Activated CD8-positive, alpha-beta T cell treated with anti-CD3 and anti-CD28 coated beads for 36 hours (primary cell): ENCODE measurements at regions not wholly inside any gene's neighbourhood (a gene's known extent, or its start where the extent isn't known, plus 50 kb on each side); places are given as distances from the start of the nearest gene placed in this dataset.

Source experiments
- ATAC-seq: fragments of 200-7000 bp; cut with Tn5 transposase; one replicate; pipeline ENCODE4 v1.10.0; 2021; ENCODE audit warnings: mild to moderate bottlenecking, moderate library complexity
- CTCF ChIA-PET: fragments of 350-600 bp; sonication (Branson Sonifier 250); formaldehyde crosslinking; loops from one replicate; lab custom pipeline; 2021; ENCODE audit warnings: antibody characterized with exemption; lab: Charles Lee
- POLR2A ChIA-PET: fragments of 350-600 bp; sonication (Branson Sonifier 250); formaldehyde crosslinking; loops from one replicate; lab custom pipeline; 2021; ENCODE audit warnings: antibody characterized with exemption; lab: Charles Lee
- DNase-seq: peaks from one replicate; pipeline ENCODE4 v3.0.0-alpha.2; 2020
- H3K27ac Mint-ChIP-seq: one replicate; pipeline ENCODE4 v1.8.0; 2021; ENCODE audit warnings: mild to moderate bottlenecking, mixed read lengths
- H3K27me3 Mint-ChIP-seq: one replicate; pipeline ENCODE4 v1.8.0; 2021; ENCODE audit warnings: mixed read lengths
- H3K36me3 Mint-ChIP-seq: one replicate; pipeline ENCODE4 v1.8.0; 2021; ENCODE audit warnings: low read depth, mixed read lengths
- H3K4me1 Mint-ChIP-seq: one replicate; pipeline ENCODE4 v1.8.0; 2021; ENCODE audit warnings: low read depth, mixed read lengths
- H3K4me3 Mint-ChIP-seq: one replicate; pipeline ENCODE4 v1.8.0; 2021; ENCODE audit warnings: mild to moderate bottlenecking, moderate library complexity, mixed read lengths
- H3K9me3 Mint-ChIP-seq: one replicate; pipeline ENCODE4 v1.8.0; 2021; ENCODE audit warnings: mixed read lengths
- intact Hi-C: fragments of 100-400 bp; cut with micrococcal nuclease; formaldehyde crosslinking; loops from one replicate; pipeline ENCODE4 v1.10.0; 2022
- TF ChIP-seq, protein P1 (sequence below): fragments of 200-600 bp; IDR thresholded peaks from one replicate; pipeline ENCODE4 v1.8.0; 2022; ENCODE audit warnings: antibody characterized with exemption, mild to moderate bottlenecking

DNA sequence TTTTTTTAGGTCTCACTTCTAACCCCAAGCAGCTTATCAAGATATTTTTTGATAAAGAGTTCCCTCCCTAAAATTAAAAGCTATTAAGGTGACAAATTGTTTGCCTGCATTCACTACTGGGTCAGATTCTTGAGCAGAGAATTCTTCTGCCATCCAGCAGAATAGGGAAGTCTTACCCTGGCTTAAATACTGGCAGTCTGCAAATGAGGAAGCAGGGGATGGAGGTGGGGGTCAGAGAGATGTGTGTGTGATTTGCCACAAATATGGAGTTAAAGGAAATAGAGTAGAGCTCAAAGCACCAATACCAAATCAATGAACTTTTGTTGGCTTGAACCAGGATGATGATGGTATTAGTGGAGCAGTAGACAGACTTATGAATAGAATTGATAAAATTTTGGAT, 122.2 kb downstream of the ANXA5 start:
- CTCF ChIA-PET = no interaction called here
- Mint-ChIP-seq H3K36me3 (no peaks in the 10 kb centered on the region), H3K4me3 (no peak overlapping the region), H3K9me3 (no peaks in the 10 kb centered on the region), H3K4me1 (no peaks in the 10 kb centered on the region), H3K27ac (no peak overlapping the region), H3K27me3 (peaks cover 17% of the 10 kb centered on the region)
- ATAC-seq (no peak), DNase-seq (no peak)
- TF ChIP-seq, protein P1, sequence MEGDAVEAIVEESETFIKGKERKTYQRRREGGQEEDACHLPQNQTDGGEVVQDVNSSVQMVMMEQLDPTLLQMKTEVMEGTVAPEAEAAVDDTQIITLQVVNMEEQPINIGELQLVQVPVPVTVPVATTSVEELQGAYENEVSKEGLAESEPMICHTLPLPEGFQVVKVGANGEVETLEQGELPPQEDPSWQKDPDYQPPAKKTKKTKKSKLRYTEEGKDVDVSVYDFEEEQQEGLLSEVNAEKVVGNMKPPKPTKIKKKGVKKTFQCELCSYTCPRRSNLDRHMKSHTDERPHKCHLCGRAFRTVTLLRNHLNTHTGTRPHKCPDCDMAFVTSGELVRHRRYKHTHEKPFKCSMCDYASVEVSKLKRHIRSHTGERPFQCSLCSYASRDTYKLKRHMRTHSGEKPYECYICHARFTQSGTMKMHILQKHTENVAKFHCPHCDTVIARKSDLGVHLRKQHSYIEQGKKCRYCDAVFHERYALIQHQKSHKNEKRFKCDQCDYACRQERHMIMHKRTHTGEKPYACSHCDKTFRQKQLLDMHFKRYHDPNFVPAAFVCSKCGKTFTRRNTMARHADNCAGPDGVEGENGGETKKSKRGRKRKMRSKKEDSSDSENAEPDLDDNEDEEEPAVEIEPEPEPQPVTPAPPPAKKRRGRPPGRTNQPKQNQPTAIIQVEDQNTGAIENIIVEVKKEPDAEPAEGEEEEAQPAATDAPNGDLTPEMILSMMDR = no peak
- intact Hi-C loops = no loop called here
- POLR2A ChIA-PET = no interaction called here

DNA sequence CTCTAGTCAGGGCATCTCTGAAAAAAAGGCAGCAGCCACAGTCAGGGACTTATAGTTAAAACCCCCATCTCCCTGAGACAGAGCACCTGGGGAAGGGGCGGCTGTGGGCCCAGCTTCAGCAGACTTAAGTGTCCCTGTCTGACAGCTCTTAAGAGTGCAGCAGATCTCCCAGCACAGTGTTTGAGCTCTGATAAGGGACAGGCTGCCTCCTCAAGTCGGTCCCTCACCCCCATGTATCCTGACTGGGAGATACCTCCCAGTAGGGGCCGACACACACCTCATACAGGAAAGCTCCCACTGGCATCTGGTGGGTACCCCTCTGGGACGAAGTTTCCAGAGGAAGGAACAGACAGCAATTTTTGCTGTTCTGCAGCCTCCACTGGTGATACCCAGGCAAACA, 129.0 kb downstream of the ANXA5 start:
- intact Hi-C loops = no loop called here
- DNase-seq (no peak), ATAC-seq (no peak)
- Mint-ChIP-seq H3K36me3 (no peaks in the 10 kb centered on the region), H3K27ac (no peak overlapping the region), H3K27me3 (peaks cover 13% of the 10 kb centered on the region), H3K4me3 (no peak overlapping the region), H3K9me3 (no peaks in the 10 kb centered on the region), H3K4me1 (no peaks in the 10 kb centered on the region)
- TF ChIP-seq, protein P1 = no peak
- ChIA-PET CTCF (no interaction called here), POLR2A (no interaction called here)

DNA sequence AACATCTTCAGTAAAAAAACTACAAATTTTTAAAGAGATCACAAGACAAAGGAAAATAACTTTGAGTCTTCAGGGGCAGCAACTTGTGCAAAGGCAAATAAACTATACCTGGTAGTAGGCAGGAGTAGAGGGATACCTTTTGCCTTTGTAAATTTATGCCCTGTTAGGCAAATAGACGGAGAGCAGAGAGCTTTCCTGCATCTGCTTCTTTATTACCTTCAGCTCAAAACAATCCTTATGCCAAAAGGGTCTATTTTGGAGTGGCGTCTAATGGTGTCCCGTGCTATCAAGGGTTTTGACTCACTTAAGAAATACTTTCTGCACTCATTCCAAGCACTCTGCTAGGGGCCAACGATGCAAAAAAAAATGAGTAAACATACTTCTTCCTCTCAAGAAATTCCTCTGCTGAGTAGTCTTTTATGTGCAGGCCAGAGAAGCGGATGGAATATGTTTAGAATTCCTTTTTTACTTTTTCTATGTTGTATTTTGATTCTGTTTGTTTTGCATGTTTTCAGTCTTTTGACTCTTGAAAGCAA, 131.9 kb downstream of the ANXA5 start:
- H3K36me3 Mint-ChIP-seq = no peaks in the 10 kb centered on the region
- no peak overlapping the region for H3K4me3 Mint-ChIP-seq
- H3K27ac Mint-ChIP-seq = no peak overlapping the region
- ChIA-PET CTCF (no interaction called here), POLR2A (no interaction called here)
- ATAC-seq (no peak), DNase-seq (no peak)
- TF ChIP-seq, protein P1 = no peak
- intact Hi-C loops = no loop called here
- no peaks in the 10 kb centered on the region for H3K4me1 Mint-ChIP-seq
- peaks cover 10% of the 10 kb centered on the region for H3K27me3 Mint-ChIP-seq
- no peaks in the 10 kb centered on the region for H3K9me3 Mint-ChIP-seq

DNA sequence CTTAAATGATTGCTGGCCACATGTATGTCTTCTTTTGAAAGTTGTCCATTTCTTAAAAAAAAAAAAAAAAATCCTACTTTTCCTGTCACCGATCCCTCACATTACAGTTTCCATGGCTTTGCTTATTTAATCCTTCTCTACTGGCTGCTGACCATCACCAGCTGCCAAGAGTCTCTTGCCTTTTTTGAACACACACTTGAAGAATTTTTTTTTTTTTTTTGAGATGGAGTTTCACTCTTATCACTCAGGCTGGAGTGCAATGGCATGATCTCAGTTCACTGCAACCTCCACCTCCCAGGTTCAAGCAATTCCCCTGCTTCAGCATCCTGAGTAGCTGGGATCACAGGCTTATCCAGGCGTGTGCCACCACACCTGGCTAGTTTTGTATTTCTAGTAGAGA, 134.0 kb downstream of the ANXA5 start:
- POLR2A ChIA-PET = no interaction called here
- DNase-seq = no peak
- TF ChIP-seq, protein P1 = no peak
- Mint-ChIP-seq H3K27me3 (peaks cover 5% of the 10 kb centered on the region), H3K27ac (no peak overlapping the region), H3K4me3 (no peak overlapping the region), H3K36me3 (no peaks in the 10 kb centered on the region), H3K4me1 (no peaks in the 10 kb centered on the region), H3K9me3 (no peaks in the 10 kb centered on the region)
- CTCF ChIA-PET = no interaction called here
- intact Hi-C loops = no loop called here
- no peak for ATAC-seq

DNA sequence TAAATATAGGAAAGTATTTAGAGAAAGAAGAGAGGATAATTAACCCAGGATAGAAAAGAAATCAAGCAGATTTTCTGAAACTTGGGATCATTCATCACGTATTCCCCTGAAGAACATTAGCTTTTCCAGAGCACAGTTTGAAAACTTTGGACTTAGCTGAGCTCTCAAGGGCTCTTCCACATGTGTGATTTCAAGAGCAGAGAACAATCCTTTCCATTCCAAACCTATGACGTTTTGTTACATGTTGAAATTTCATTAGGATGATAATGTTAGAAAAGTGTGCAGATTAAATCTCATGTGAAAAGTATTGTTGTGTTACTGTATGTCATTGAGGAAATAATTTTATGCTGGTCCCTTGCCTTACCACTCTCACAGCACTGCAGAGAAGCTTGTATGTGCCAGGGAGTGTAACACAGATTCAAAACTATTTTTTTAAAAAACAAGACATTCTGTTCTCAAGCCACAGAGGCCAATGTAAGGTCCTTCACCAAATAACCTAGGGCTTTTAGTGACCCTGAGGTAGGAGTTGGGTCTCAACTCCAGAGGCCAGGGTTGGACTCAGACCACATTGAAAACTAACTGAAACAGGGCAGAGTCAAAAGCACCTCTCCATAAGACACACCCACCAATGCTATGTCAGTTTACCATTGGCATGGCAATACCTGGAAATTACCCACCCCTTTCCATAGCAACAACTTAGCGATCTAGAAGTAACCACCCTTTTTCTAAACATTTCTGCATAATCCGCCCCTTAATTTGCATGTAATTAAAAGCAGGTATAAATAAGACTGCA, 141.3 kb downstream of the ANXA5 start:
- no peaks in the 10 kb centered on the region for H3K36me3 Mint-ChIP-seq
- peaks cover 10% of the 10 kb centered on the region for H3K27me3 Mint-ChIP-seq
- DNase-seq = no peak
- H3K4me1 Mint-ChIP-seq = no peaks in the 10 kb centered on the region
- CTCF ChIA-PET = no interaction called here
- no peaks in the 10 kb centered on the region for H3K9me3 Mint-ChIP-seq
- no peak for ATAC-seq
- intact Hi-C loops = no loop called here
- POLR2A ChIA-PET = no interaction called here
- no peak overlapping the region for H3K4me3 Mint-ChIP-seq
- TF ChIP-seq, protein P1 = no peak
- no peak overlapping the region for H3K27ac Mint-ChIP-seq
